ENCODE measurements at regions not wholly inside any gene's neighbourhood (a gene's known extent, or its start where the extent isn't known, plus 50 kb on each side); places are given as distances from the start of the nearest gene placed in this dataset.

GRCh38 chr9:84151236-84151635 is 170.6 kb downstream of the RMI1 start:
- Histone ChIP-seq H3K27ac (no peak overlapping the region), H3K27me3 (no peaks in the 10 kb centered on the region), H3K36me3 (no peaks in the 10 kb centered on the region), H3K4me3 (no peak overlapping the region), H3K4me1 (peaks cover 0 to 11% (median 10%) of the 10 kb centered on the region in 4 donors), H3K9me3 (no peaks in the 10 kb centered on the region)
- intact Hi-C loops (cut with DNase I), result no loop called here
- TF ChIP-seq POLR2A (IDR thresholded peaks at IDR 0.05), result no peak
- TF ChIP-seq EP300 (IDR thresholded peaks at IDR 0.05), result no peak
- TF ChIP-seq CTCF (IDR thresholded peaks at IDR 0.05), result no peak
- no peak for TF ChIP-seq POLR2AphosphoS5 (IDR thresholded peaks at IDR 0.05)
- WGBS, 2 donors, result 87 to 95% methylated on average over 5 of the region's 5 CpGs
- no peak for DNase-seq

- no peak overlapping the region for H3K27ac ChIP-seq
- no peaks in the 10 kb centered on the region for H3K36me3 ChIP-seq
- TF ChIP-seq CTCF (IDR thresholded peaks at IDR 0.05) (no peak), POLR2AphosphoS5 (IDR thresholded peaks at IDR 0.05) (no peak), POLR2A (IDR thresholded peaks at IDR 0.05) (no peak), EP300 (IDR thresholded peaks at IDR 0.05) (no peak)
- intact Hi-C loops (cut with DNase I), result no loop called here
- H3K4me1 ChIP-seq, result peaks cover 0 to 10% (median 8%) of the 10 kb centered on the region in 4 donors
- no peak overlapping the region for H3K4me3 ChIP-seq
- no peak for DNase-seq
- 88 to 90% methylated on average over 5 of the region's 5 CpGs for WGBS, 2 donors
- H3K27me3 ChIP-seq, result no peaks in the 10 kb centered on the region
- H3K9me3 ChIP-seq, result no peaks in the 10 kb centered on the region
These were observed 171.0 kb downstream of the RMI1 start for GRCh38 chr9:84151640-84152039.

- TF ChIP-seq POLR2A (IDR thresholded peaks at IDR 0.05), result no peak
- intact Hi-C loops (cut with DNase I), result no loop called here
These were observed 171.6 kb downstream of the RMI1 start for GRCh38 chr9:84152204-84152603.

GRCh38 chr9:84153885-84154284 is 173.3 kb downstream of the RMI1 start:
- Histone ChIP-seq H3K27ac (no peak overlapping the region), H3K4me3 (no peak overlapping the region), H3K27me3 (no peaks in the 10 kb centered on the region), H3K4me1 (no peaks in the 10 kb centered on the region), H3K36me3 (no peaks in the 10 kb centered on the region), H3K9me3 (no peaks in the 10 kb centered on the region)
- intact Hi-C loops (cut with DNase I), result no loop called here
- TF ChIP-seq POLR2AphosphoS5 (IDR thresholded peaks at IDR 0.05), result no peak
- 38 to 92% methylated on average over 1 of the region's 1 CpG for WGBS, 2 donors
- no peak for DNase-seq

More at GRCh38 chr9:84152204-84152603, 171.6 kb downstream of the RMI1 start:
- H3K36me3 ChIP-seq, result no peaks in the 10 kb centered on the region
- H3K9me3 ChIP-seq, result no peaks in the 10 kb centered on the region
- H3K4me1 ChIP-seq, result peaks cover 0 to 4% (median 2%) of the 10 kb centered on the region in 4 donors
- H3K4me3 ChIP-seq, result no peak overlapping the region
- 55 to 89% methylated on average over 1 of the region's 1 CpG for WGBS, 2 donors
- H3K27ac ChIP-seq, result no peak overlapping the region
- H3K27me3 ChIP-seq, result no peaks in the 10 kb centered on the region
- DNase-seq, result no peak

- H3K4me1 ChIP-seq, result no peaks in the 10 kb centered on the region
- no peaks in the 10 kb centered on the region for H3K9me3 ChIP-seq
- H3K27ac ChIP-seq, result no peak overlapping the region
- no peaks in the 10 kb centered on the region for H3K36me3 ChIP-seq
- DNase-seq, result no peak
- H3K27me3 ChIP-seq, result no peaks in the 10 kb centered on the region
- 91 to 94% methylated on average over 3 of the region's 3 CpGs for WGBS, 2 donors
- TF ChIP-seq CTCF (IDR thresholded peaks at IDR 0.05) (no peak), POLR2A (IDR thresholded peaks at IDR 0.05) (no peak), POLR2AphosphoS5 (IDR thresholded peaks at IDR 0.05) (no peak)
- intact Hi-C loops (cut with DNase I), result no loop called here
- H3K4me3 ChIP-seq, result no peak overlapping the region
These were observed 173.7 kb downstream of the RMI1 start for GRCh38 chr9:84154320-84154719.

- 58 to 74% methylated on average over 5 of the region's 5 CpGs for WGBS, 2 donors
- no peaks in the 10 kb centered on the region for H3K4me1 ChIP-seq
- no peaks in the 10 kb centered on the region for H3K36me3 ChIP-seq
- no peaks in the 10 kb centered on the region for H3K27me3 ChIP-seq
- no peak overlapping the region for H3K4me3 ChIP-seq
- no peak for TF ChIP-seq CTCF (IDR thresholded peaks at IDR 0.05)
- no peak for TF ChIP-seq POLR2AphosphoS5 (IDR thresholded peaks at IDR 0.05)
- TF ChIP-seq EP300 (IDR thresholded peaks at IDR 0.05), result no peak
- no peak for TF ChIP-seq POLR2A (IDR thresholded peaks at IDR 0.05)
- H3K9me3 ChIP-seq, result no peaks in the 10 kb centered on the region
- intact Hi-C loops (cut with DNase I), result no loop called here
- no peak for DNase-seq
- no peak overlapping the region for H3K27ac ChIP-seq
These were observed 177.4 kb downstream of the SLC28A3 start for GRCh38 chr9:84163052-84163650.
